ENCODE measurements at regions not wholly inside any gene's neighbourhood (a gene's known extent, or its start where the extent isn't known, plus 50 kb on each side); places are given as distances from the start of the nearest gene placed in this dataset.
"Not testable (repeated sequence)": the region's sequence is repeated elsewhere in the genome, so short reads cannot be mapped to it uniquely, and the experiment has no call there.

GRCh38 chr6:168796106-168796505 lies 355.1 kb downstream of the SMOC2 start:
- H3K27ac Mint-ChIP-seq (ENCODE audit: unreplicated experiment): no peak overlapping the region
- no peak overlapping the region for H3K4me3 ChIP-seq (ENCODE audit: insufficient read depth, low read depth, low read length)
- TF ChIP-seq, protein P1, sequence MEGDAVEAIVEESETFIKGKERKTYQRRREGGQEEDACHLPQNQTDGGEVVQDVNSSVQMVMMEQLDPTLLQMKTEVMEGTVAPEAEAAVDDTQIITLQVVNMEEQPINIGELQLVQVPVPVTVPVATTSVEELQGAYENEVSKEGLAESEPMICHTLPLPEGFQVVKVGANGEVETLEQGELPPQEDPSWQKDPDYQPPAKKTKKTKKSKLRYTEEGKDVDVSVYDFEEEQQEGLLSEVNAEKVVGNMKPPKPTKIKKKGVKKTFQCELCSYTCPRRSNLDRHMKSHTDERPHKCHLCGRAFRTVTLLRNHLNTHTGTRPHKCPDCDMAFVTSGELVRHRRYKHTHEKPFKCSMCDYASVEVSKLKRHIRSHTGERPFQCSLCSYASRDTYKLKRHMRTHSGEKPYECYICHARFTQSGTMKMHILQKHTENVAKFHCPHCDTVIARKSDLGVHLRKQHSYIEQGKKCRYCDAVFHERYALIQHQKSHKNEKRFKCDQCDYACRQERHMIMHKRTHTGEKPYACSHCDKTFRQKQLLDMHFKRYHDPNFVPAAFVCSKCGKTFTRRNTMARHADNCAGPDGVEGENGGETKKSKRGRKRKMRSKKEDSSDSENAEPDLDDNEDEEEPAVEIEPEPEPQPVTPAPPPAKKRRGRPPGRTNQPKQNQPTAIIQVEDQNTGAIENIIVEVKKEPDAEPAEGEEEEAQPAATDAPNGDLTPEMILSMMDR (IDR thresholded peaks at IDR 0.05; ENCODE audit: insufficient read depth, low read depth, low read length): no peak
- TF ChIP-seq EZH2 (IDR thresholded peaks at IDR 0.05; ENCODE audit: insufficient read depth, low read length): no peak
- no peaks in the 10 kb centered on the region for H3K36me3 ChIP-seq (ENCODE audit: insufficient read depth, low read length)
- H3K27ac ChIP-seq (ENCODE audit: low read depth, low read length): no peak overlapping the region
- H3K4me2 ChIP-seq (ENCODE audit: low read length): no peak overlapping the region
- peaks cover 3% of the 10 kb centered on the region for H3K9me3 Mint-ChIP-seq (ENCODE audit: unreplicated experiment)
- peaks cover 2% of the 10 kb centered on the region for H3K36me3 Mint-ChIP-seq (ENCODE audit: low read depth, unreplicated experiment)
- peaks cover 4% of the 10 kb centered on the region for H3K9me3 ChIP-seq (ENCODE audit: insufficient read depth, low read depth, low read length)
- no peaks in the 10 kb centered on the region for H3K79me2 ChIP-seq (ENCODE audit: insufficient read depth, low read length)
- no peak overlapping the region for H3K9ac ChIP-seq (ENCODE audit: low read length)
- DNase-seq (ENCODE audit: low read depth) (no peak), FAIRE-seq (no peak)
- peaks cover 9% of the 10 kb centered on the region for H3K27me3 Mint-ChIP-seq (ENCODE audit: low read depth, unreplicated experiment)
- peaks cover 4% of the 10 kb centered on the region for H3K4me1 Mint-ChIP-seq (ENCODE audit: low read depth, unreplicated experiment)
- no peaks in the 10 kb centered on the region for H3K27me3 ChIP-seq (ENCODE audit: insufficient read depth, low read length)
- no peak overlapping the region for H3K4me3 Mint-ChIP-seq (ENCODE audit: unreplicated experiment)
- H2AFZ ChIP-seq (ENCODE audit: low read depth, low read length): no peak overlapping the region
- no peaks in the 10 kb centered on the region for H4K20me1 ChIP-seq (ENCODE audit: insufficient read depth, low read length)
- no peaks in the 10 kb centered on the region for H3K4me1 ChIP-seq (ENCODE audit: insufficient read depth, low read length)

DNA sequence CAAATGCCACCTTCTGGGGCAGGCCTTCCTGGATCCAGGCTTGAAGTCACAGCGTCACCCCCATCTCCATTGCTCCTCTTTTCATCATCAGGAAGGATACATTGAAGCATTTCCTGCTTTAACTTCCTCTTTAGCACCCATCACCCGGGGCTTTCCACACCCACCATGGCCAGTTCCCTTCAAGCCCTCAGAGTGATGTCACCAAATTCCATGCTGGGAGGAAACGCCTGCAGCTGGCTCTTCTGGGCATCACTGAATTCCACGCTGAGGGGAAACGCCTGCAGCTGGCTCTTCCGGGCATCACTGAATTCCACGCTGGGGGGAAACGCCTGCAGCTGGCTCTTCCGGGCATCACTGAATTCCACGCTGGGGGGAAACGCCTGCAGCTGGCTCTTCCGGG lies 354.6 kb downstream of the SMOC2 start:
- H3K27ac Mint-ChIP-seq (ENCODE audit: unreplicated experiment); H3K4me1 Mint-ChIP-seq (ENCODE audit: low read depth, unreplicated experiment); H3K27me3 ChIP-seq (ENCODE audit: insufficient read depth, low read length); DNase-seq (ENCODE audit: low read depth); H3K36me3 Mint-ChIP-seq (ENCODE audit: low read depth, unreplicated experiment); H3K9me3 Mint-ChIP-seq (ENCODE audit: unreplicated experiment); FAIRE-seq; H3K4me2 ChIP-seq (ENCODE audit: low read length); H3K79me2 ChIP-seq (ENCODE audit: insufficient read depth, low read length); H3K9ac ChIP-seq (ENCODE audit: low read length); H3K27ac ChIP-seq (ENCODE audit: low read depth, low read length); H3K36me3 ChIP-seq (ENCODE audit: insufficient read depth, low read length); H4K20me1 ChIP-seq (ENCODE audit: insufficient read depth, low read length); H3K4me1 ChIP-seq (ENCODE audit: insufficient read depth, low read length); H3K4me3 ChIP-seq (ENCODE audit: insufficient read depth, low read depth, low read length); H3K9me3 ChIP-seq (ENCODE audit: insufficient read depth, low read depth, low read length); H2AFZ ChIP-seq (ENCODE audit: low read depth, low read length): not testable (repeated sequence)
- H3K27me3 Mint-ChIP-seq (ENCODE audit: low read depth, unreplicated experiment): peaks cover 11% of the 10 kb centered on the region
- peak overlapping the region; percentile 31 for H3K4me3 Mint-ChIP-seq (ENCODE audit: unreplicated experiment)

- DNase-seq (ENCODE audit: low read depth): no peak
- no peak overlapping the region for H3K27ac ChIP-seq (ENCODE audit: low read depth, low read length)
- H3K27me3 ChIP-seq (ENCODE audit: insufficient read depth, low read length): no peaks in the 10 kb centered on the region
- no peaks in the 10 kb centered on the region for H3K36me3 ChIP-seq (ENCODE audit: insufficient read depth, low read length)
- no peak overlapping the region for H3K4me2 ChIP-seq (ENCODE audit: low read length)
- H3K9me3 ChIP-seq (ENCODE audit: insufficient read depth, low read depth, low read length): peaks cover 4% of the 10 kb centered on the region
- peaks cover 7% of the 10 kb centered on the region for H3K9me3 Mint-ChIP-seq (ENCODE audit: unreplicated experiment)
- H2AFZ ChIP-seq (ENCODE audit: low read depth, low read length): no peak overlapping the region
- TF ChIP-seq, protein P1 (IDR thresholded peaks at IDR 0.05; ENCODE audit: insufficient read depth, low read depth, low read length): no peak
- TF ChIP-seq EZH2 (IDR thresholded peaks at IDR 0.05; ENCODE audit: insufficient read depth, low read length): no peak
- peaks cover 4% of the 10 kb centered on the region for H3K4me1 Mint-ChIP-seq (ENCODE audit: low read depth, unreplicated experiment)
- H3K4me1 ChIP-seq (ENCODE audit: insufficient read depth, low read length): no peaks in the 10 kb centered on the region
- peaks cover 2% of the 10 kb centered on the region for H3K36me3 Mint-ChIP-seq (ENCODE audit: low read depth, unreplicated experiment)
- H4K20me1 ChIP-seq (ENCODE audit: insufficient read depth, low read length): no peaks in the 10 kb centered on the region
- H3K4me3 Mint-ChIP-seq (ENCODE audit: unreplicated experiment): no peak overlapping the region
- no peak for FAIRE-seq
- no peak overlapping the region for H3K27ac Mint-ChIP-seq (ENCODE audit: unreplicated experiment)
- peaks cover 10% of the 10 kb centered on the region for H3K27me3 Mint-ChIP-seq (ENCODE audit: low read depth, unreplicated experiment)
- no peak overlapping the region for H3K9ac ChIP-seq (ENCODE audit: low read length)
- H3K79me2 ChIP-seq (ENCODE audit: insufficient read depth, low read length): no peaks in the 10 kb centered on the region
- H3K4me3 ChIP-seq (ENCODE audit: insufficient read depth, low read depth, low read length): no peak overlapping the region
Observed at GRCh38 chr6:168794491-168794890, 353.5 kb downstream of the SMOC2 start.
